ENCODE measurements at regions not wholly inside any gene's neighbourhood (a gene's known extent, or its start where the extent isn't known, plus 50 kb on each side); places are given as distances from the start of the nearest gene placed in this dataset.
"Not testable (repeated sequence)": the region's sequence is repeated elsewhere in the genome, so short reads cannot be mapped to it uniquely, and the experiment has no call there.

- DNase-seq, result no peak
- Mint-ChIP-seq H3K4me3 (no peak overlapping the region), H3K4me1 (no peaks in the 10 kb centered on the region), H3K9me3 (peaks cover 4% of the 10 kb centered on the region), H3K36me3 (no peaks in the 10 kb centered on the region), H3K27me3 (no peaks in the 10 kb centered on the region), H3K27ac (no peak overlapping the region)
- CTCF ChIA-PET, result no interaction called here
These were observed 421.2 kb upstream of the HTR1E start for GRCh38 chr6:86516087-86516486.

- no peak overlapping the region for H3K27ac Mint-ChIP-seq
- CTCF ChIA-PET, result no interaction called here
- no peaks in the 10 kb centered on the region for H3K36me3 Mint-ChIP-seq
- no peak overlapping the region for H3K4me3 Mint-ChIP-seq
- no peaks in the 10 kb centered on the region for H3K27me3 Mint-ChIP-seq
- no peaks in the 10 kb centered on the region for H3K4me1 Mint-ChIP-seq
- DNase-seq, result no peak
- H3K9me3 Mint-ChIP-seq, result peaks cover 1% of the 10 kb centered on the region
These were observed 425.4 kb upstream of the HTR1E start for GRCh38 chr6:86511962-86512361.

GRCh38 chr6:86508230-86508629 is 429.1 kb upstream of the HTR1E start:
- CTCF ChIA-PET, result no interaction called here
- Mint-ChIP-seq H3K9me3 (no peaks in the 10 kb centered on the region), H3K27ac (no peak overlapping the region), H3K4me3 (no peak overlapping the region), H3K36me3 (no peaks in the 10 kb centered on the region), H3K27me3 (no peaks in the 10 kb centered on the region), H3K4me1 (no peaks in the 10 kb centered on the region)
- DNase-seq, result no peak

GRCh38 chr6:86502497-86502896 is 434.8 kb upstream of the HTR1E start:
- DNase-seq, result no peak
- Mint-ChIP-seq H3K4me3 (no peak overlapping the region), H3K27ac (no peak overlapping the region), H3K36me3 (no peaks in the 10 kb centered on the region), H3K27me3 (no peaks in the 10 kb centered on the region), H3K9me3 (peaks cover 10% of the 10 kb centered on the region), H3K4me1 (no peaks in the 10 kb centered on the region)
- CTCF ChIA-PET, result no interaction called here

- no peak overlapping the region for H3K4me3 Mint-ChIP-seq
- no peaks in the 10 kb centered on the region for H3K27me3 Mint-ChIP-seq
- no peak for DNase-seq
- no peak overlapping the region for H3K27ac Mint-ChIP-seq
- H3K4me1 Mint-ChIP-seq, result no peaks in the 10 kb centered on the region
- no peaks in the 10 kb centered on the region for H3K36me3 Mint-ChIP-seq
- peaks cover 14% of the 10 kb centered on the region for H3K9me3 Mint-ChIP-seq
- CTCF ChIA-PET, result no interaction called here
These were observed 437.3 kb upstream of the HTR1E start for GRCh38 chr6:86500035-86500434.

GRCh38 chr6:86489042-86489441 is 448.3 kb upstream of the HTR1E start:
- H3K9me3 Mint-ChIP-seq, CTCF ChIA-PET, H3K36me3 Mint-ChIP-seq, DNase-seq, H3K4me3 Mint-ChIP-seq, H3K27ac Mint-ChIP-seq, H3K4me1 Mint-ChIP-seq, H3K27me3 Mint-ChIP-seq: not testable (repeated sequence)

GRCh38 chr6:86487660-86488221 is 449.6 kb upstream of the HTR1E start:
- Mint-ChIP-seq H3K27ac (no peak overlapping the region), H3K4me3 (no peak overlapping the region), H3K27me3 (no peaks in the 10 kb centered on the region), H3K9me3 (peaks cover 2% of the 10 kb centered on the region), H3K4me1 (no peaks in the 10 kb centered on the region), H3K36me3 (no peaks in the 10 kb centered on the region)
- DNase-seq, result no peak
- CTCF ChIA-PET, result no interaction called here

GRCh38 chr6:86478316-86478715 is 459.0 kb upstream of the HTR1E start:
- H3K27ac Mint-ChIP-seq, H3K36me3 Mint-ChIP-seq, H3K4me3 Mint-ChIP-seq, DNase-seq, H3K27me3 Mint-ChIP-seq, H3K4me1 Mint-ChIP-seq, CTCF ChIA-PET: not testable (repeated sequence)
- H3K9me3 Mint-ChIP-seq, result peaks cover 16% of the 10 kb centered on the region

- Mint-ChIP-seq H3K27me3 (no peaks in the 10 kb centered on the region), H3K4me1 (no peaks in the 10 kb centered on the region), H3K4me3 (no peak overlapping the region), H3K27ac (no peak overlapping the region), H3K36me3 (no peaks in the 10 kb centered on the region), H3K9me3 (peaks cover 16% of the 10 kb centered on the region)
- no peak for DNase-seq
- CTCF ChIA-PET, result no interaction called here
These were observed 459.7 kb upstream of the HTR1E start for GRCh38 chr6:86477500-86478148.

GRCh38 chr6:86476311-86476710 is 461.0 kb upstream of the HTR1E start:
- Mint-ChIP-seq H3K36me3 (no peaks in the 10 kb centered on the region), H3K4me1 (no peaks in the 10 kb centered on the region), H3K27ac (no peak overlapping the region), H3K9me3 (peaks cover 16% of the 10 kb centered on the region), H3K4me3 (no peak overlapping the region), H3K27me3 (no peaks in the 10 kb centered on the region)
- no peak for DNase-seq
- CTCF ChIA-PET, result no interaction called here

- DNase-seq, result no peak
- no peaks in the 10 kb centered on the region for H3K36me3 Mint-ChIP-seq
- H3K4me3 Mint-ChIP-seq, result no peak overlapping the region
- H3K27me3 Mint-ChIP-seq, result no peaks in the 10 kb centered on the region
- H3K27ac Mint-ChIP-seq, result no peak overlapping the region
- H3K9me3 Mint-ChIP-seq, result peaks cover 19% of the 10 kb centered on the region
- no peaks in the 10 kb centered on the region for H3K4me1 Mint-ChIP-seq
- CTCF ChIA-PET, result no interaction called here
These were observed 463.2 kb upstream of the HTR1E start for GRCh38 chr6:86474081-86474480.

- Mint-ChIP-seq H3K36me3 (no peaks in the 10 kb centered on the region), H3K4me1 (no peaks in the 10 kb centered on the region), H3K4me3 (no peak overlapping the region), H3K27me3 (no peaks in the 10 kb centered on the region), H3K27ac (no peak overlapping the region), H3K9me3 (peaks cover 24% of the 10 kb centered on the region)
- no peak for DNase-seq
- CTCF ChIA-PET, result no interaction called here
These were observed 465.5 kb upstream of the HTR1E start for GRCh38 chr6:86471791-86472190.

GRCh38 chr6:86459978-86460377 is 477.4 kb upstream of the HTR1E start:
- CTCF ChIA-PET, result no interaction called here
- H3K4me3 Mint-ChIP-seq, result no peak overlapping the region
- H3K27ac Mint-ChIP-seq, result no peak overlapping the region
- H3K27me3 Mint-ChIP-seq, result no peaks in the 10 kb centered on the region
- H3K36me3 Mint-ChIP-seq, result no peaks in the 10 kb centered on the region
- no peak for DNase-seq
- peaks cover 12% of the 10 kb centered on the region for H3K9me3 Mint-ChIP-seq
- H3K4me1 Mint-ChIP-seq, result no peaks in the 10 kb centered on the region

- H3K27ac Mint-ChIP-seq, result no peak overlapping the region
These were observed 480.5 kb upstream of the HTR1E start for GRCh38 chr6:86456821-86457220.

GRCh38 chr6:86453232-86453631 is 484.1 kb upstream of the HTR1E start:
- CTCF ChIA-PET, result no interaction called here
- H3K27me3 Mint-ChIP-seq, result no peaks in the 10 kb centered on the region
- no peaks in the 10 kb centered on the region for H3K36me3 Mint-ChIP-seq
- no peaks in the 10 kb centered on the region for H3K4me1 Mint-ChIP-seq
- no peak overlapping the region for H3K27ac Mint-ChIP-seq
- no peak overlapping the region for H3K4me3 Mint-ChIP-seq
- DNase-seq, result no peak
- H3K9me3 Mint-ChIP-seq, result peaks cover 15% of the 10 kb centered on the region

More at GRCh38 chr6:86456821-86457220, 480.5 kb upstream of the HTR1E start:
- Mint-ChIP-seq H3K36me3 (no peaks in the 10 kb centered on the region), H3K4me3 (no peak overlapping the region), H3K4me1 (no peaks in the 10 kb centered on the region), H3K9me3 (peaks cover 19% of the 10 kb centered on the region), H3K27me3 (no peaks in the 10 kb centered on the region)
- CTCF ChIA-PET, result no interaction called here
- DNase-seq, result no peak

- Mint-ChIP-seq H3K27ac (no peak overlapping the region), H3K27me3 (no peaks in the 10 kb centered on the region), H3K4me1 (no peaks in the 10 kb centered on the region), H3K36me3 (no peaks in the 10 kb centered on the region), H3K4me3 (no peak overlapping the region), H3K9me3 (peaks cover 7% of the 10 kb centered on the region)
- no peak for DNase-seq
- CTCF ChIA-PET, result no interaction called here
These were observed 488.9 kb upstream of the HTR1E start for GRCh38 chr6:86448398-86448797.
